ENCODE measurements at regions not wholly inside any gene's neighbourhood (a gene's known extent, or its start where the extent isn't known, plus 50 kb on each side); places are given as distances from the start of the nearest gene placed in this dataset.
A peak's percentile ranks its signal among the peaks of the same experiment; 100 is the strongest.

DNA sequence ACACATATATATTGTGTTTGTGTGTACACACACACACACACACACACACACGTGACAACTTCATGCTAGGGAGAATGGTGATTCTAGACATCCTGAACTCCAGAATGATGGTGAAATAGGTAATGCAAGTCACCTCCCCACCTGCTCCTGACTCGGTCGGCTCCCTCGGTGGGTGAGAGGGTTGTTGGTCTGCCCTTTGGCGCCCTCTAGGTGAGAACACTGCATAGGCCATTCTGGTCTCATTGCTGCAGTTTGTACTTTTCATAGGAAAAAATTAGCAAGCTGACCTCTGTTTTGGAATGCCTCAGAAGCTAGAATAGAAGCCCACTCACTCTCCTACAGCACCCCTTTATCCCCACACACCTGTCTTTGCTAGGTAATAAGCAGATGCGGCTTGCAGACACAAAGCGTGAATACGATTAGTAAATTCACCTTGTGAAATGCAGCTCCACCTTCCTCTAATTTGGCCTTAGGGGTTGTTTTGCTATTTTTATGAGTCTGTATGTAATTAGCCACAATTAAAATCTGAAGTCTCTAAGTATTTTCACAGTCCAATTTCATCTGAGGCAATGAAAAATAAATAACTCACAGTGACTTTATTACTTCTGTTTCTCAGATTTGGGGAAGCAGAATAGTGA, 130.0 kb upstream of the KCNJ15 start:
- peak; percentile 17 for DNase-seq (ENCODE audit: low spot score)
- no peak overlapping the region for H3K27ac Mint-ChIP-seq
- H3K9me3 Mint-ChIP-seq, result no peaks in the 10 kb centered on the region
- H3K36me3 Mint-ChIP-seq (ENCODE audit: low read depth), result no peaks in the 10 kb centered on the region
- H3K4me3 Mint-ChIP-seq, result no peak overlapping the region
- no peaks in the 10 kb centered on the region for H3K4me1 Mint-ChIP-seq (ENCODE audit: low read depth)
- H3K27me3 Mint-ChIP-seq (ENCODE audit: insufficient read depth), result peaks cover 4% of the 10 kb centered on the region
- intact Hi-C loops (cut with micrococcal nuclease), result no loop called here

DNA sequence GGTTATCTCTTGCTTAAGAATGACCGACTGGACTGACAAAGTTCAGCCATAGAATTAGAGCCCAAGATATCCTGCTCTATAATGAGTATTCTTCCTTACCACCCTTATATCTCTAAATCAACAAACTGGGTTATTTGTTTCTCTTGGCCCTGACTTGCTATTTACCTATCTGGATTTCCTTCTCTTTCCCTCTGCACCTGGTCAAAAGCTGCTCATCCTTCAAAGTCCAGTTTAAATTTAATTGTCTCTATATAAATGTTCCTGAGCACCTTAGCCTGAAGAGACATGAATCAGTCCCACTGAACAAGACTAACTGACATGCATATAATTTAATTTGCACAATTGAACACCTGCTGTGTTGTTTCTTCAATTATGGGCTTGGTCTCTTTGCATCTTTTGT, 127.1 kb upstream of the KCNJ15 start:
- Mint-ChIP-seq H3K9me3 (no peaks in the 10 kb centered on the region), H3K27ac (no peak overlapping the region)
- intact Hi-C loops (cut with micrococcal nuclease), result no loop called here

DNA sequence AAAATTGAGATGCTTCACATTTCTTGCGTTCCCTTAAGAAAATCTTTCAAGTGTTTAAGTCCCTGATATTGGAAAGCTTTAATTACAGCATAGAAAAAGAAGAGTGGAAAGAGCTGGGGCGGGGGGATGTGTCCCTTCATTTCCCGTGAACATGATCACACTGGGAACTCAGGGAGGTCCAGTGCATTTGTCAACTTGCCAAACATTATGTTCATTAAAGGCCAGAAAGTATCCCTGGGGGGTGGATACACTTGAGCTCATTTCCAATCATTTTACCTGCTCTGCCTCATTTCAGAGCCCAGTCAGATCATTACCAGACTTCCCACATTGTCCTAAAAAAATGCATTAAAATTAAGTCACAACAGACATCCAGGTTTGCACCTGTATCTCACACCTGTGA, 123.6 kb upstream of the KCNJ15 start:
- no peaks in the 10 kb centered on the region for H3K36me3 Mint-ChIP-seq (ENCODE audit: low read depth)
- H3K27ac Mint-ChIP-seq, result no peak overlapping the region
- H3K4me3 Mint-ChIP-seq, result no peak overlapping the region
- intact Hi-C loops (cut with micrococcal nuclease), result no loop called here
- no peaks in the 10 kb centered on the region for H3K4me1 Mint-ChIP-seq (ENCODE audit: low read depth)
- H3K27me3 Mint-ChIP-seq (ENCODE audit: insufficient read depth), result peaks cover 4% of the 10 kb centered on the region
- no peaks in the 10 kb centered on the region for H3K9me3 Mint-ChIP-seq
- DNase-seq (ENCODE audit: low spot score), result no peak

More for the DNA sequence above, 127.1 kb upstream of the KCNJ15 start:
- no peaks in the 10 kb centered on the region for H3K4me1 Mint-ChIP-seq (ENCODE audit: low read depth)
- DNase-seq (ENCODE audit: low spot score), result no peak
- H3K27me3 Mint-ChIP-seq (ENCODE audit: insufficient read depth), result peaks cover 4% of the 10 kb centered on the region
- H3K4me3 Mint-ChIP-seq, result no peak overlapping the region
- no peaks in the 10 kb centered on the region for H3K36me3 Mint-ChIP-seq (ENCODE audit: low read depth)

DNA sequence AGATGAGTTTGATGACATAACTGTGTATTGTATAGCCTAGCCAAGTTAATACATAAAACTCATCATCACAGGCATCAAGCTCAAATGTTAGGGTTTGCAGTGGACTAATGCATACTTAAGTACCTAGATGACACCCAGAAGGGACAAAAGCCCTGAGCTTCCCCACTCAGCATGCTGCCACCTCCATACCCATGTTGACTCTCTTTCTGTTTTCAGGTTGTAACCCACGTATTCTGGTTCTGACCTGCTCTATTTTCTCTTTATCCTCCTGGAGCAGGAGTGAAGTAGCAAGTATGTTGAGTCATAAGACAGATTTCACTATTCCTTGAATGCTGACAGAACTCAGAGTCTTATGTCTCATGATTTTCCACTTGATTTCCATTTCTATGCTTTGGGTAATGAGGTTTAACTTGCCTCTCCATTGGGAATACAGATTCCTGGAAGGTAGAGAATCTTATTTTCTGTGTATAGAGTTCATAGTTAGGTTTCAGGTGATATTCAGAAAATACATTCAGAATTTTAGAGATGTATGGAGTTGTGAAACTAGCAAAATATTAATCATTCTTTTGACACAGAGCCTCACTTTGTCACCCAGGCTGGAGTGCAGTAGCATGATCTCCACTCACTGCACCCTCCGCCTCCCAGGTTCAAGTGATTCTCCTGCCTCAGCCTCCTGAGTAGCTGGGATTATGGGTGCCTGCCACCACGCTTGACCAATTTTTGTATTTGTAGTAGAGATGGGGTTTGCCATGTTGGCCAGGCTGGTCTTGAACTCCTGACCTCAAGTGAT, 122.5 kb upstream of the KCNJ15 start:
- Mint-ChIP-seq H3K27me3 (ENCODE audit: insufficient read depth) (peaks cover 4% of the 10 kb centered on the region), H3K36me3 (ENCODE audit: low read depth) (no peaks in the 10 kb centered on the region), H3K4me1 (ENCODE audit: low read depth) (no peaks in the 10 kb centered on the region), H3K27ac (no peak overlapping the region), H3K9me3 (no peaks in the 10 kb centered on the region), H3K4me3 (no peak overlapping the region)
- intact Hi-C loops (cut with micrococcal nuclease), result no loop called here
- no peak for DNase-seq (ENCODE audit: low spot score)

DNA sequence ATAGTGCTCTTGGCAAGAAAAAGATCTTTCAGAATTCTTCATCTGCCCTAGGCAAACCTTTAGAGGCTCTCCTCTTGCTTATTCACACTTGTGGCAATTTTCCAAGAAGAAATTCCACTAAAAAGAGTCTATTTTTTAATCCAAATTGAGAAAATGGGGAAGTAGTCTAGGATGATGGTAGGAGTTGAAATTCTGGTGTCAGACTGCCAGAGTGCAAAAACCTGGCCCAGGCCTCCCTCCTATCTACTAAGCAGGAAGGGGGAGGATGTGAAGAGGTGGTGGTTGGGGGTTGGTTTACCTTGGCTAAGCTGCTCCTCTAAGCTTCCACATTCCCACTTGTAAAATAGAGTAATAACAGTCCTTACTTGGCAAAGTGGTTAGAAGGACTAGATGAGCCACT, 120.6 kb upstream of the KCNJ15 start:
- DNase-seq (ENCODE audit: low spot score), result no peak
- H3K27me3 Mint-ChIP-seq (ENCODE audit: insufficient read depth), result peaks cover 4% of the 10 kb centered on the region
- no peak overlapping the region for H3K4me3 Mint-ChIP-seq
- no peaks in the 10 kb centered on the region for H3K9me3 Mint-ChIP-seq
- intact Hi-C loops (cut with micrococcal nuclease), result no loop called here
- no peaks in the 10 kb centered on the region for H3K4me1 Mint-ChIP-seq (ENCODE audit: low read depth)
- H3K36me3 Mint-ChIP-seq (ENCODE audit: low read depth), result no peaks in the 10 kb centered on the region
- H3K27ac Mint-ChIP-seq, result no peak overlapping the region

DNA sequence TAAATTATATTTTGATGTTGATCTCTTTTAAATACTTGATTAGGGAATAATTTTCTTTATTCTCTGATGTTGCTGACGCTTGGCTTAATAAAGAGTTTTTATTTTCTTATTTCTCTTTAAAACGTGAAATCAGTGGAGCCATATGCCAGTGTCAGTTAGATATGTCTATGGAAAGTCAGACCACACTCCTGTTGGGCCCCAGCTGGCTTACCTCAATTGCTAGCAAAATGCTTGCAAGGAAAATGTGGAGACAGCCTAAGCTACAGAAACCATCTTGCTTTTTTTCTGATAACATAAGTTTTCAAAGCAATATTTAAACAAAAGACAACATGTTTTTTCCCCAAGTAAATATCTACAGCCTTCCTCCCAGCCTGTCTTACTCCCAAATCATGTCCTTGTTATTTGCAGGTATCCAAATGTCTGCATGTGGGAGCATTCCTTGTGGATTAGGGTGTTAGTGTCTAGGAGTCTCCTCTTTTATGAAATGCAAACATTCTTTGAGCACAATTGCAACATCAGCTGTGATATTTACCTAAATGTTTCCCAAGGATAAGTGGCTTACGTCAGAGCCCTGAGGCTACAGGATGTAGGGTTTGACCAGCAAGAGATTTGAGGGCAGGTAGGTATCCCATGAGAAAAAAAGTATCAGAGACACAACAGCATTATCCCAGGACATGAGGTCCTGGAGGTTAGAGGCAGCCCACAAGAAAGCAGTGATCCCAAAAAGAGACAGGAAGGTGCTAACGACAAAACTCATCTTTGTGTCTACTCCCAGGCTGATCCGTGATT, 117.2 kb upstream of the KCNJ15 start:
- Mint-ChIP-seq H3K36me3 (ENCODE audit: low read depth) (no peaks in the 10 kb centered on the region), H3K9me3 (no peaks in the 10 kb centered on the region), H3K27me3 (ENCODE audit: insufficient read depth) (peaks cover 9% of the 10 kb centered on the region), H3K27ac (no peak overlapping the region), H3K4me3 (no peak overlapping the region), H3K4me1 (ENCODE audit: low read depth) (no peaks in the 10 kb centered on the region)
- no peak for DNase-seq (ENCODE audit: low spot score)
- intact Hi-C loops (cut with micrococcal nuclease), result no loop called here

DNA sequence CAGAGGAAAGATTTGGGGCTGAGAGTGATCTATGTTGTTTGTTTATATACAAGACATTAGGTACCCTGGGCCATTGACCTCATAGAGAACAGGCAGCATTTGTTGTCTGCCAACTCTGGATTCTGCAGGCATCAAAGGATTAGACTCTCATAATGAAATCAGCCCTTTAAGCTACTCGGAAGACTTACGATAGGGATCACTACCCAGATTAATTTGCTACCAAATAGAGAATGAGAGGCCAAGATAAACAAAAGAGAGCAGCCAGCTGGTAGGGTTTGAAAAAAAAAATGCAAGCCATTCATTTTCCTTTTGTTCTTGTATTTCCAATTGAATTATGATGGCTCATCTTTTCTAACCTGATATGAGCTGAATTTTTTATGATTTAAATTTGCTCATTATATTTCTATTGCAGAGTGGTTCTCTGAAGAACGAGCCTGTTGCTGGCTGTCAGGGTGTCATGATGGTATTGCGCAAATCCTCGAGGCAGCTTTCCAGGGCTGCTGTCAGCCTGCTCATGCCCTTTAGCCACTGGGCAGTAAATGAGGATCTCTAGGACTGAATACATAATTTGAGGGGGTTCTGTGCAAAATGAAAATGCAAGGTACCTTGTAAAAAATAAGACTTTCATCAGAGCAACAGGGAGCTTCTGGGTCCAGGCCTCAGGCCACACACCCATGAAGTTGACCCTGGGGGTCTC, 116.4 kb upstream of the KCNJ15 start:
- H3K9me3 Mint-ChIP-seq, result peaks cover 2% of the 10 kb centered on the region
- no peaks in the 10 kb centered on the region for H3K4me1 Mint-ChIP-seq (ENCODE audit: low read depth)
- peaks cover 9% of the 10 kb centered on the region for H3K27me3 Mint-ChIP-seq (ENCODE audit: insufficient read depth)
- H3K4me3 Mint-ChIP-seq, result no peak overlapping the region
- H3K36me3 Mint-ChIP-seq (ENCODE audit: low read depth), result no peaks in the 10 kb centered on the region
- intact Hi-C loops (cut with micrococcal nuclease), result no loop called here
- H3K27ac Mint-ChIP-seq, result no peak overlapping the region
- no peak for DNase-seq (ENCODE audit: low spot score)

DNA sequence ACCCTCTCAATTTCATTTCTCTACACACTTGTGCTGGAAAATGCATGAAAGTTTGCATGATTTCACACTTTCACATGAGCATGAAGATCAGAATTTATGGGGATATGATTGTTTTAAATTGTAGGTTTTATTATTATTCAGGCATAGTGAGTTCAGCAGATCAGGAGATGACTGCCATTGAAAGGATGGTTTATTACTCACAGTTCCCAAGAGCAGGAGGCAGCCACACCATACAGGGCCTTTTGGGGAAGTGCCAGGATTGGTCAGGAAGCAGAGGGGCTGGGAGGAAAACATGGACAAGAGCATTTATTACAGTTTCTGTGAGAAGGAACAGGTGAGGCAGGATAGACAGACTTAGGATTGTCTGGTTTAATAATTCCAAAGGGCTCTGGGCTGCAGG, 114.6 kb upstream of the KCNJ15 start:
- H3K4me1 Mint-ChIP-seq (ENCODE audit: low read depth), result no peaks in the 10 kb centered on the region
- DNase-seq (ENCODE audit: low spot score), result no peak
- H3K9me3 Mint-ChIP-seq, result peaks cover 5% of the 10 kb centered on the region
- H3K27me3 Mint-ChIP-seq (ENCODE audit: insufficient read depth), result peaks cover 8% of the 10 kb centered on the region
- intact Hi-C loops (cut with micrococcal nuclease), result no loop called here
- H3K4me3 Mint-ChIP-seq, result no peak overlapping the region
- H3K27ac Mint-ChIP-seq, result no peak overlapping the region
- H3K36me3 Mint-ChIP-seq (ENCODE audit: low read depth), result no peaks in the 10 kb centered on the region

DNA sequence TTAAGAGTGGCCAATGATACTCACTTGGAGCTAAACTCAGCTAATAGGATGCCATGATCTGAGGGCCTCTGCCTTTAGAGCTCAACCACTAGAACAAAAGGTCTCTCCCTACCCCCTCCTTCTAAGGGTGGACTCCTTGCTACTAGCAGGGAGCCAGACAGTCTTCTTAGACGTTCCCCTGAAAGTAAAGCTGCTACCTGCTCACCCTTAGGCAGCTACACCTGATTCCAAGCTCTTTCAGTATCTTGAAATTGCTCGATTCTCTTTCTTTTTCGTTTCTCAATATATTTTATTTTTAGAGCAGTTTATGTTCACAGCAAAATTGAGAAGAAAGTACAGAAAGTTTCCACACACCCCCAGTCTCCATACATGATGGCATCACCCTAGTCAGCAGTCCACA, 112.6 kb upstream of the KCNJ15 start:
- H3K36me3 Mint-ChIP-seq (ENCODE audit: low read depth), result no peaks in the 10 kb centered on the region
- H3K27ac Mint-ChIP-seq, result no peak overlapping the region
- DNase-seq (ENCODE audit: low spot score), result no peak
- H3K9me3 Mint-ChIP-seq, result peaks cover 5% of the 10 kb centered on the region
- peaks cover 5% of the 10 kb centered on the region for H3K27me3 Mint-ChIP-seq (ENCODE audit: insufficient read depth)
- H3K4me3 Mint-ChIP-seq, result no peak overlapping the region
- intact Hi-C loops (cut with micrococcal nuclease), result no loop called here
- H3K4me1 Mint-ChIP-seq (ENCODE audit: low read depth), result no peaks in the 10 kb centered on the region

DNA sequence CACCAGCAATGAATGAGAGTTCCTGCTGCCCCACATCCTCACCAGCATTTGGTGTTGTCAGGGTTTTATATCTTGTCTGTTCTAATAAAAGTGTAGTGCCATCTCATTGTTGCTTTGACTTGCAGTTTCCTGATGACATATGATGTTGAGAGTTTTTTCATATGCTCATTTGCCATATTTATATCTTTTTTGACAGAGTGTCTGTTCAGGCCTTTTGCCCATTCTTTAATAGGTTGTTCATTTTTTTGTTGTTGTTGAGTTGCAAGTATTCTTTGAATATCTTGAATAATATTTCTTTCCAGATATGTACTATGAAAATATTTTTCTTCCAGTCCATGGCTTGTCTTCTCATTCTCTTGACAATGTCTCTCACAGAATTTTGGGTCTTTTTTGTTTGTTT, 111.7 kb upstream of the KCNJ15 start:
- no peaks in the 10 kb centered on the region for H3K4me1 Mint-ChIP-seq (ENCODE audit: low read depth)
- H3K4me3 Mint-ChIP-seq, result no peak overlapping the region
- intact Hi-C loops (cut with micrococcal nuclease), result no loop called here
- H3K27me3 Mint-ChIP-seq (ENCODE audit: insufficient read depth), result peaks cover 5% of the 10 kb centered on the region
- DNase-seq (ENCODE audit: low spot score), result no peak
- no peaks in the 10 kb centered on the region for H3K36me3 Mint-ChIP-seq (ENCODE audit: low read depth)
- H3K27ac Mint-ChIP-seq, result no peak overlapping the region
- H3K9me3 Mint-ChIP-seq, result peaks cover 5% of the 10 kb centered on the region

DNA sequence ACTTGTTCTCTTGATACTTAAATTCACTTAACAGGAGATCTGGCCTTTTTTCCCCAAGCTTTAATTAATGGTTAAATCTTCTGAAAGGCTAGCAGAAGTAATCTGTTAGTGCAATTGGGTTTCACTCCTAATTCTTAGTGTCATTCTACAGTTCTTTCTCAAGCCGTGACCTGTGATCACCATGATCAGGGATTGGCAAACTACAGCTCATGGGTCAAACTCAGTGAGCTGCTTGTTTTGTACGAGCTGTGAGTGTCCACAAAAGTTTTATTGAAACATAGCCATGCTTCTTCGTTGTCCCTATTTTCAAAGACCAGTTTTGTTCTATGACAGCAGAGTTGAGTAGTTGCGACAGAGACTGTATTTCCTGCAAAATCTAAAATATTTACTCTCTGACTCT, 109.4 kb upstream of the KCNJ15 start:
- H3K4me1 Mint-ChIP-seq (ENCODE audit: low read depth), result no peaks in the 10 kb centered on the region
- peaks cover 5% of the 10 kb centered on the region for H3K27me3 Mint-ChIP-seq (ENCODE audit: insufficient read depth)
- intact Hi-C loops (cut with micrococcal nuclease), result no loop called here
- H3K36me3 Mint-ChIP-seq (ENCODE audit: low read depth), result no peaks in the 10 kb centered on the region
- H3K9me3 Mint-ChIP-seq, result peaks cover 5% of the 10 kb centered on the region
- no peak for DNase-seq (ENCODE audit: low spot score)
- H3K27ac Mint-ChIP-seq, result no peak overlapping the region
- no peak overlapping the region for H3K4me3 Mint-ChIP-seq

DNA sequence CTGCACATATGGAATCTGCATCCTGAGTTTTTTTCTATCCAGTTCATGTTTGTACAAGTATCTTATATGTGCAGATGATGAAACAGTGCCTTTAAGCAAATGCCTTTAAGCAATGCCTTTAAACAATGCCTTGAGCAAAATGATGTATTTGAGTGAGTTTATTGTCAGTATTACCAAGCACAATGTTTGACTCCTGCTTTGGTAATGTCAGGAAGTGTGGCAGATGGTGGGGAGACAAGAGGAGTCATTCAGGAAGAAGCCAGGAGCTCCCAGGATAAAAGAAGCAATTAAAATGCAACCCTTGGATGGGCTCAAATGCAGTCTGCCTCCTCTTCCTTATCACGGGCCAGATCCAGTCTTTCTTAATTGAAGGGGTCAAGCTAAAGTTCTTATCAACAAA, 108.7 kb upstream of the KCNJ15 start:
- no peak for DNase-seq (ENCODE audit: low spot score)
- intact Hi-C loops (cut with micrococcal nuclease), result no loop called here
- Mint-ChIP-seq H3K4me3 (no peak overlapping the region), H3K4me1 (ENCODE audit: low read depth) (no peaks in the 10 kb centered on the region), H3K27me3 (ENCODE audit: insufficient read depth) (peaks cover 2% of the 10 kb centered on the region), H3K9me3 (peaks cover 5% of the 10 kb centered on the region), H3K36me3 (ENCODE audit: low read depth) (no peaks in the 10 kb centered on the region), H3K27ac (no peak overlapping the region)

Data from activated T-helper 1 cell treated with anti-CD3 and anti-CD28 coated beads, Interleukin-12 subunit alpha, Interleukin-12 subunit beta, Interleukin-2, Interleukin-4 antibody, amounts not matched to agents 30 ng/mL and 10 ng/mL and 1 ng/mL, durations not matched to agents 14 hours and 24 hours and 36 hours (primary cell).